ENCODE measurements at regions not wholly inside any gene's neighbourhood (a gene's known extent, or its start where the extent isn't known, plus 50 kb on each side); places are given as distances from the start of the nearest gene placed in this dataset.

GRCh38 chr1:30092051-30092858, 631.1 kb downstream of the MATN1 start:
- WGBS, 2 donors, result 92 to 93% methylated on average over 12 of the region's 12 CpGs
- DNase-seq (no peak), ATAC-seq (ENCODE audit: insufficient read depth, low FRiP score) (no peak)
- H3K27ac ChIP-seq (ENCODE audit: low read depth in 1 of 2, low read length in 1 of 2), result no peak overlapping the region
- H3K4me1 ChIP-seq (ENCODE audit: control insufficient read depth in 5 of 5, insufficient read depth in 5 of 5, low read length in 5 of 5), result peaks cover 0 to 5% (median 0%) of the 10 kb centered on the region in 5 donors
- H3K9me3 ChIP-seq (ENCODE audit: control insufficient read depth in 4 of 4, insufficient read depth in 3 of 4, low read length in 3 of 4), result peaks cover 0 to 32% (median 4%) of the 10 kb centered on the region in 4 donors
- H3K36me3 ChIP-seq (ENCODE audit: control insufficient read depth in 4 of 4, insufficient read depth in 4 of 4, low read length in 4 of 4), result no peaks in the 10 kb centered on the region
- H3K9ac ChIP-seq (ENCODE audit: insufficient read depth in 1 of 2, low read length in 2 of 2), result no peak overlapping the region
- H3K27me3 ChIP-seq (ENCODE audit: control insufficient read depth in 3 of 3, insufficient read depth in 3 of 3, low read length in 2 of 3), result peaks cover 0 to 4% (median 0%) of the 10 kb centered on the region in 3 donors
- no peak overlapping the region for H3K4me3 ChIP-seq
- no peak for TF ChIP-seq CTCF (IDR thresholded peaks at IDR 0.05; ENCODE audit: control extremely low read depth, extremely low read depth)

GRCh38 chr1:30090162-30090820, 633.1 kb downstream of the MATN1 start:
- Histone ChIP-seq H3K4me1 (ENCODE audit: control insufficient read depth in 5 of 5, insufficient read depth in 5 of 5, low read length in 5 of 5) (peaks cover 0 to 14% (median 0%) of the 10 kb centered on the region in 5 donors), H3K27me3 (ENCODE audit: control insufficient read depth in 3 of 3, insufficient read depth in 3 of 3, low read length in 2 of 3) (peaks cover 0 to 4% (median 0%) of the 10 kb centered on the region in 3 donors), H3K36me3 (ENCODE audit: control insufficient read depth in 4 of 4, insufficient read depth in 4 of 4, low read length in 4 of 4) (no peaks in the 10 kb centered on the region), H3K9ac (ENCODE audit: insufficient read depth in 1 of 2, low read length in 2 of 2) (no peak overlapping the region), H3K4me3 (no peak overlapping the region), H3K27ac (ENCODE audit: low read depth in 1 of 2, low read length in 1 of 2) (no peak overlapping the region), H3K9me3 (ENCODE audit: control insufficient read depth in 4 of 4, insufficient read depth in 3 of 4, low read length in 3 of 4) (peaks cover 0 to 32% (median 4%) of the 10 kb centered on the region in 4 donors)
- no peak for TF ChIP-seq CTCF (IDR thresholded peaks at IDR 0.05; ENCODE audit: control extremely low read depth, extremely low read depth)
- no peak for ATAC-seq (ENCODE audit: insufficient read depth, low FRiP score)
- DNase-seq, result no peak
- 79 to 83% methylated on average over 10 of the region's 10 CpGs for WGBS, 2 donors

- Histone ChIP-seq H3K27me3 (ENCODE audit: control insufficient read depth in 3 of 3, insufficient read depth in 3 of 3, low read length in 2 of 3) (peaks cover 0 to 4% (median 0%) of the 10 kb centered on the region in 3 donors), H3K27ac (ENCODE audit: low read depth in 1 of 2, low read length in 1 of 2) (no peak overlapping the region), H3K36me3 (ENCODE audit: control insufficient read depth in 4 of 4, insufficient read depth in 4 of 4, low read length in 4 of 4) (no peaks in the 10 kb centered on the region), H3K9me3 (ENCODE audit: control insufficient read depth in 4 of 4, insufficient read depth in 3 of 4, low read length in 3 of 4) (peaks cover 0 to 28% (median 4%) of the 10 kb centered on the region in 4 donors), H3K4me3 (no peak overlapping the region), H3K9ac (ENCODE audit: insufficient read depth in 1 of 2, low read length in 2 of 2) (no peak overlapping the region), H3K4me1 (ENCODE audit: control insufficient read depth in 5 of 5, insufficient read depth in 5 of 5, low read length in 5 of 5) (peaks cover 0 to 17% (median 8%) of the 10 kb centered on the region in 5 donors)
- DNase-seq (peak; percentile 79 to 86 (median 82)), ATAC-seq (ENCODE audit: insufficient read depth, low FRiP score) (no peak)
- TF ChIP-seq CTCF (IDR thresholded peaks at IDR 0.05; ENCODE audit: control extremely low read depth, extremely low read depth), result no peak
- WGBS, 2 donors, result 46 to 65% methylated on average over 11 of the region's 11 CpGs
Observed at GRCh38 chr1:30089024-30089430, 634.4 kb downstream of the MATN1 start.
